ENCODE measurements at regions not wholly inside any gene's neighbourhood (a gene's known extent, or its start where the extent isn't known, plus 50 kb on each side); places are given as distances from the start of the nearest gene placed in this dataset.

GRCh38 chr6:138562691-138563090, 63.4 kb upstream of the NHSL1 start:
- BruUV-seq (replicated peaks) = no TSS peak

GRCh38 chr6:138563231-138563630, 63.9 kb upstream of the NHSL1 start:
- CTCF ChIA-PET = no interaction called here
- H3K36me3 ChIP-seq (ENCODE audit: insufficient read depth, low read length, poor library complexity, severe bottlenecking) = no peaks in the 10 kb centered on the region
- BruUV-seq (replicated peaks) = no TSS peak

More at GRCh38 chr6:138562691-138563090, 63.4 kb upstream of the NHSL1 start:
- Histone ChIP-seq H3K36me3 (ENCODE audit: insufficient read depth, low read length, poor library complexity, severe bottlenecking) (no peaks in the 10 kb centered on the region), H3K4me1 (ENCODE audit: insufficient read depth, low read length, poor library complexity, severe bottlenecking) (no peaks in the 10 kb centered on the region), H3K27me3 (replicated peaks; ENCODE audit: insufficient read depth, low read depth, low read length, poor library complexity) (no peaks in the 10 kb centered on the region), H3K27ac (ENCODE audit: low read depth, low read length, poor library complexity, severe bottlenecking) (no peak overlapping the region), H3K4me3 (ENCODE audit: low read depth, low read length, poor library complexity, severe bottlenecking) (no peak overlapping the region), H3K9me3 (ENCODE audit: low read depth, low read length, poor library complexity, severe bottlenecking) (no peaks in the 10 kb centered on the region)
- no peak for DNase-seq (ENCODE audit: low spot score)
- TF ChIP-seq EZH2 (IDR thresholded peaks at IDR 0.05; ENCODE audit: borderline replicate concordance, low read depth, low read length, poor library complexity, severe bottlenecking) (no peak), CTCF (conservative IDR thresholded peaks at IDR 0.05; ENCODE audit: low read depth, low read length) (no peak)
- intact Hi-C loops (cut with micrococcal nuclease; ENCODE audit: unreplicated experiment) = no loop called here
- POLR2A ChIA-PET (ENCODE audit: low non-redundant PET) = no interaction called here
- CTCF ChIA-PET = no interaction called here

GRCh38 chr6:138563650-138564049, 64.4 kb upstream of the NHSL1 start:
- no TSS peak for BruUV-seq (replicated peaks)
- Histone ChIP-seq H3K27me3 (replicated peaks; ENCODE audit: insufficient read depth, low read depth, low read length, poor library complexity) (no peaks in the 10 kb centered on the region), H3K9me3 (ENCODE audit: low read depth, low read length, poor library complexity, severe bottlenecking) (no peaks in the 10 kb centered on the region), H3K27ac (ENCODE audit: low read depth, low read length, poor library complexity, severe bottlenecking) (no peak overlapping the region), H3K4me3 (ENCODE audit: low read depth, low read length, poor library complexity, severe bottlenecking) (no peak overlapping the region), H3K4me1 (ENCODE audit: insufficient read depth, low read length, poor library complexity, severe bottlenecking) (no peaks in the 10 kb centered on the region), H3K36me3 (ENCODE audit: insufficient read depth, low read length, poor library complexity, severe bottlenecking) (no peaks in the 10 kb centered on the region)
- ChIA-PET CTCF (no interaction called here), POLR2A (ENCODE audit: low non-redundant PET) (interaction anchor here (0.7 kb wide), 1 partner anchor 46 kb away, joined by 5 read pairs; no protein-coding TSS in a partner anchor)
- DNase-seq (ENCODE audit: low spot score) = no peak
- TF ChIP-seq CTCF (conservative IDR thresholded peaks at IDR 0.05; ENCODE audit: low read depth, low read length) = no peak
- no peak for TF ChIP-seq EZH2 (IDR thresholded peaks at IDR 0.05; ENCODE audit: borderline replicate concordance, low read depth, low read length, poor library complexity, severe bottlenecking)
- intact Hi-C loops (cut with micrococcal nuclease; ENCODE audit: unreplicated experiment) = no loop called here

More at GRCh38 chr6:138563231-138563630, 63.9 kb upstream of the NHSL1 start:
- DNase-seq (ENCODE audit: low spot score) = no peak
- H3K27me3 ChIP-seq (replicated peaks; ENCODE audit: insufficient read depth, low read depth, low read length, poor library complexity) = no peaks in the 10 kb centered on the region
- no peak overlapping the region for H3K4me3 ChIP-seq (ENCODE audit: low read depth, low read length, poor library complexity, severe bottlenecking)
- H3K9me3 ChIP-seq (ENCODE audit: low read depth, low read length, poor library complexity, severe bottlenecking) = no peaks in the 10 kb centered on the region
- H3K27ac ChIP-seq (ENCODE audit: low read depth, low read length, poor library complexity, severe bottlenecking) = no peak overlapping the region
- POLR2A ChIA-PET (ENCODE audit: low non-redundant PET) = no interaction called here
- intact Hi-C loops (cut with micrococcal nuclease; ENCODE audit: unreplicated experiment) = no loop called here
- TF ChIP-seq EZH2 (IDR thresholded peaks at IDR 0.05; ENCODE audit: borderline replicate concordance, low read depth, low read length, poor library complexity, severe bottlenecking) (no peak), CTCF (conservative IDR thresholded peaks at IDR 0.05; ENCODE audit: low read depth, low read length) (no peak)
- H3K4me1 ChIP-seq (ENCODE audit: insufficient read depth, low read length, poor library complexity, severe bottlenecking) = no peaks in the 10 kb centered on the region

All from A673 (cell line).